SKM-1 (cell line): ENCODE measurements at regions not wholly inside any gene's neighbourhood (a gene's known extent, or its start where the extent isn't known, plus 50 kb on each side); places are given as distances from the start of the nearest gene placed in this dataset.
A peak's percentile ranks its signal among the peaks of the same experiment; 100 is the strongest.

ENCODE experiments used
- DNase-seq: peaks from one replicate; lab custom pipeline; 2025; ENCODE audit not compliant: unreplicated experiment; lab: John Stamatoyannopoulos, UW

- no peak for DNase-seq
These were observed 160.2 kb downstream of the FAM170A start for GRCh38 chr5:119789406-119790117.

GRCh38 chr5:119792161-119792799, 162.9 kb downstream of the FAM170A start:
- DNase-seq: no peak

GRCh38 chr5:119795768-119796167, 166.4 kb downstream of the FAM170A start:
- no peak for DNase-seq

GRCh38 chr5:119801570-119801969, 172.2 kb downstream of the FAM170A start:
- DNase-seq: no peak

GRCh38 chr5:119808024-119808423, 178.7 kb downstream of the FAM170A start:
- DNase-seq: no peak

GRCh38 chr5:119808474-119808873, 179.1 kb downstream of the FAM170A start:
- no peak for DNase-seq

GRCh38 chr5:119810217-119810616, 180.9 kb downstream of the FAM170A start:
- DNase-seq: no peak

- no peak for DNase-seq
These were observed 182.1 kb downstream of the FAM170A start for GRCh38 chr5:119811458-119811857.

GRCh38 chr5:119814655-119815054, 185.3 kb downstream of the FAM170A start:
- no peak for DNase-seq

GRCh38 chr5:119816055-119816454, 186.7 kb downstream of the FAM170A start:
- DNase-seq: no peak

GRCh38 chr5:119820016-119820415, 190.7 kb downstream of the FAM170A start:
- no peak for DNase-seq

- DNase-seq: no peak
These were observed 191.2 kb downstream of the FAM170A start for GRCh38 chr5:119820608-119821007.

- DNase-seq: no peak
These were observed 199.2 kb downstream of the FAM170A start for GRCh38 chr5:119828541-119828940.

GRCh38 chr5:119829341-119829740, 200.0 kb downstream of the FAM170A start:
- DNase-seq: no peak

GRCh38 chr5:119833176-119833575, 203.8 kb downstream of the FAM170A start:
- DNase-seq: no peak

GRCh38 chr5:119840175-119840574, 210.8 kb downstream of the FAM170A start:
- DNase-seq: peak; percentile 53

- no peak for DNase-seq
These were observed 222.8 kb downstream of the FAM170A start for GRCh38 chr5:119852140-119852539.

GRCh38 chr5:119860463-119860862, 231.1 kb downstream of the FAM170A start:
- DNase-seq: no peak

GRCh38 chr5:119862619-119863018, 233.3 kb downstream of the FAM170A start:
- no peak for DNase-seq

GRCh38 chr5:119864286-119864685, 234.9 kb downstream of the FAM170A start:
- no peak for DNase-seq

GRCh38 chr5:119873611-119874010, 244.3 kb downstream of the FAM170A start:
- no peak for DNase-seq

- no peak for DNase-seq
These were observed 247.2 kb downstream of the FAM170A start for GRCh38 chr5:119876522-119876921.

- no peak for DNase-seq
These were observed 249.4 kb downstream of the FAM170A start for GRCh38 chr5:119878712-119879111.
